Bronchial epithelial cell (primary cell): ENCODE measurements at regions not wholly inside any gene's neighbourhood (a gene's known extent, or its start where the extent isn't known, plus 50 kb on each side); places are given as distances from the start of the nearest gene placed in this dataset.

Experiments used
- DNase-seq: peaks from one replicate; pipeline ENCODE4 v3.0.0-alpha.2; 2010; ENCODE audit warnings: low read depth
- FAIRE-seq: peaks from 2 replicates; lab custom pipeline; 2011; peaks lifted over from hg19 to GRCh38; lab: Jason Lieb, UNC
- H3K27me3 ChIP-seq: 2 replicates; pipeline ENCODE4 v1.5.1; 2011; ENCODE audit warnings: low read length; ENCODE audit not compliant: control insufficient read depth, insufficient read depth
- H3K36me3 ChIP-seq: 2 replicates; pipeline ENCODE4 v1.5.1; 2011; ENCODE audit warnings: low read length; ENCODE audit not compliant: control insufficient read depth, insufficient read depth
- H3K4me3 ChIP-seq: 2 replicates; pipeline ENCODE4 v1.5.1; 2011; ENCODE audit warnings: mild to moderate bottlenecking, low read depth, low read length, control low read depth
- TF ChIP-seq, protein P1 (sequence below): IDR thresholded peaks from 2 replicates; pipeline ENCODE4 v1.5.1; 2011; ENCODE audit warnings: mild to moderate bottlenecking, moderate library complexity, low read length, control low read depth, inconsistent platforms; ENCODE audit not compliant: insufficient read depth, severe bottlenecking

DNA sequence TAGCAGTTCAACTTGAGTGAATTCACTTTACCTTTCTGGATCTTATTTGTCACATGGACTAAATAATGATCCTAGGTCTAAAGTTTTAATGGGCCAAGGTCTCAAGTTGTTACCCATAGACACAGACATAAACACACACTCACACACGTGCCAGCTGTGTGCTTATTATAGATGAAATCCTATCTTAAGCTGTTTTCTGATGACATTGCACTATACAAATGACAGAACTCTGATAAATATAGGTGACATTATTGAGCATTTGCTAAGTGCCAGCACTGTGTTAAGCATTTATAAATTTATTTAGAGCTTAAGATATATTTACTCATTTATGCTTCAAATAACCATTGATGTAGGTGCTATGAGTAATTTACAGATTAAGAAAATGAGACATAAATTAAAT lies 474.4 kb upstream of the NR5A2 start:
- FAIRE-seq: no peak
- TF ChIP-seq, protein P1, sequence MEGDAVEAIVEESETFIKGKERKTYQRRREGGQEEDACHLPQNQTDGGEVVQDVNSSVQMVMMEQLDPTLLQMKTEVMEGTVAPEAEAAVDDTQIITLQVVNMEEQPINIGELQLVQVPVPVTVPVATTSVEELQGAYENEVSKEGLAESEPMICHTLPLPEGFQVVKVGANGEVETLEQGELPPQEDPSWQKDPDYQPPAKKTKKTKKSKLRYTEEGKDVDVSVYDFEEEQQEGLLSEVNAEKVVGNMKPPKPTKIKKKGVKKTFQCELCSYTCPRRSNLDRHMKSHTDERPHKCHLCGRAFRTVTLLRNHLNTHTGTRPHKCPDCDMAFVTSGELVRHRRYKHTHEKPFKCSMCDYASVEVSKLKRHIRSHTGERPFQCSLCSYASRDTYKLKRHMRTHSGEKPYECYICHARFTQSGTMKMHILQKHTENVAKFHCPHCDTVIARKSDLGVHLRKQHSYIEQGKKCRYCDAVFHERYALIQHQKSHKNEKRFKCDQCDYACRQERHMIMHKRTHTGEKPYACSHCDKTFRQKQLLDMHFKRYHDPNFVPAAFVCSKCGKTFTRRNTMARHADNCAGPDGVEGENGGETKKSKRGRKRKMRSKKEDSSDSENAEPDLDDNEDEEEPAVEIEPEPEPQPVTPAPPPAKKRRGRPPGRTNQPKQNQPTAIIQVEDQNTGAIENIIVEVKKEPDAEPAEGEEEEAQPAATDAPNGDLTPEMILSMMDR: no peak
- Histone ChIP-seq H3K36me3 (no peaks in the 10 kb centered on the region), H3K27me3 (no peaks in the 10 kb centered on the region), H3K4me3 (no peak overlapping the region)
- DNase-seq: no peak

DNA sequence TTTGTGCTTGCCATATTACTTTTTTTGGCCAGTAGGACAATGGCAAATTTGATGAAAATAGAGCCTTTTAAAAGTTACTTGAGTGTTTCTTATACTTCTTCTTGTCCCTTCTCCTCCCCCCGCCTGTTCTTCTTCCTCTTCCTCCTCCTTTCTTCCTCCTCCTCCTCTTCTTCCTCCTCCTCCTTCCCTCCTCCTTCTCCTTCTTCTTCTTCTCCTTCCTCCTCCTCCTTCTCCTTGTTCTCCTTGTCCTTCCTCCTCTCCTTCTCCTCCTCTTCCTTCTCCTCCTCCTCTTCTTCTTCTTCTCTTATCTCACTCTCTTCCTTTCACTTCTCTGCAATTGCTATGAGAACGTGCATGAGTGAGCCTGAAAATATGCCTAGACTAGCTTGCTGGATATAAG lies 466.2 kb upstream of the NR5A2 start:
- TF ChIP-seq, protein P1: no peak
- Histone ChIP-seq H3K36me3 (no peaks in the 10 kb centered on the region), H3K4me3 (no peak overlapping the region), H3K27me3 (no peaks in the 10 kb centered on the region)
- DNase-seq (no peak), FAIRE-seq (no peak)

DNA sequence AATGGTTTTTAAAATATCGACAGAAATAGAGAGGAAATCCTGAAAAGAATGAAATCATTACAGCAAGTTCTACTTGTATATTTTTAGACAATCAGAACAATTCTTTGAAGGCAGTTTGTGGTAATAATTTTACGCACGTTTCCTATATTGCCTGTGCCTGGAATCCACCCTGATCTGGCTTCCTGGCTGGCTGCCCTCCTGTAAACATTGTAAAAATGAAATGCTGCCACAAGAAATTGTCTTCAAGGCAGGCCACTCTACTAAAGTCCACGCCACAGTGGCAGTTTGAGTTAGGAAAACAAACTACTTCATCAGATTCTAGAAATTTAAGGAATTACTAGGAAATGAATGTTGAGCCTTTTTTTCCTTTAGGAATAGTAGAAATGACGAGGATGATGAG lies 454.5 kb upstream of the NR5A2 start:
- no peak overlapping the region for H3K4me3 ChIP-seq
- no peaks in the 10 kb centered on the region for H3K36me3 ChIP-seq
- DNase-seq (no peak), FAIRE-seq (no peak)
- H3K27me3 ChIP-seq: no peaks in the 10 kb centered on the region
- TF ChIP-seq, protein P1: no peak

DNA sequence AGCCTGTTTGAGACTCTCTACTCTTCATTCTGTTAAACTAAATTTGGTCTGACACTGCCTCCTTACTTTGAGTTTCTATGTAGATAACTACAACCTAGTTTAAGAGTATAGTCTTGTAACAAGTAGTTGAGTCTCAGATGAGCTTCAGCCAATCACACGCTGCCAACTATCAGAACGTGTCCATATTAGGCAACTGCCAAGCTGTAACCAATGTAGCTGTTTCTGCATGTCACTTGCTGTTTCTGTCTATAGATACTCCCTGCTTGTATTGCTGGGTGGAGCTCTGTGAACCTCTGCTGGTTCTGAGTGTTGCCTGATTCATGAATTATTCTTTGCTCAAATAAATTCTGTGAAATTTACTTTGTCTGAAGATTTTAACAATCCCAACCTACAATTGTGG lies 452.6 kb upstream of the NR5A2 start:
- no peak for FAIRE-seq
- DNase-seq: peak; percentile 11
- no peak overlapping the region for H3K4me3 ChIP-seq
- H3K27me3 ChIP-seq: no peaks in the 10 kb centered on the region
- TF ChIP-seq, protein P1: no peak
- no peaks in the 10 kb centered on the region for H3K36me3 ChIP-seq

DNA sequence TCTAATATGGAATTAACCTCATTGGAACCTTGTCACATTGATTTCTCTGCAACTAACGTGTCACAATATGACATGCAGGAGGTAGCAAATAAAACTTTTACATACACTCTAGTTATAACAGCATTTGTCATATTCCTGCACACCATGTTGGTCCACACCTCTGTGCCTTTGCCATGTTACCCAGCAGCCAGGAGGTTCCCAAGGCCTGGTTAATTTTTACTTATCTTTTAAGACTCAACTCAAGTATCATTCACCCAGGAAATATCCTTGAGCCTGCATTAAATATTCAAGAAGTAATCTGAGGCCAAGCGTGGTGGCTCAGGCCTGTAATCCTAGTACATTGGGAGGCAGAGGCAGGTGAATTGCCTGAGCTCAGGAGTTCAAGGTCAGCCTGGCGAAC lies 447.2 kb upstream of the NR5A2 start:
- H3K36me3 ChIP-seq: no peaks in the 10 kb centered on the region
- no peaks in the 10 kb centered on the region for H3K27me3 ChIP-seq
- TF ChIP-seq, protein P1: no peak
- DNase-seq (no peak), FAIRE-seq (no peak)
- no peak overlapping the region for H3K4me3 ChIP-seq

DNA sequence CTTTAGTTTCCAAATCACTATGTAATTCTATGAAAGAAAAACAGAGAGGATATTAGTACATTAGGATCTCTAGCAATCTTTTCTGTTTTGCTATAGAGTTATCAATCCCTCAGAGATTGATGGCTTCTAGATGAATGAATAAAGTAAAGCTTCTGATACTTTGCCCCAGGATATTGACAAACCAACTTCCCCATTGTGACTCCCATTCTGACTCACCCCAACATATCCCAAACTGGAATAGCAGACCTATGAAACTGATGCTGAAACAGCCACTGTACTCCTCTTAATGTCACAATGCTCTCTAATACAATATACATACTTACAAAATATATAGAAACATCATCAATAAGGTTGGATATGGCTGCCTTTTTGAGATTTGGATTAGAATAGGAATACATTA lies 442.1 kb upstream of the NR5A2 start:
- Histone ChIP-seq H3K4me3 (no peak overlapping the region), H3K27me3 (no peaks in the 10 kb centered on the region), H3K36me3 (no peaks in the 10 kb centered on the region)
- DNase-seq (peak; percentile 89), FAIRE-seq (no peak)
- TF ChIP-seq, protein P1: no peak
